ENCODE measurements at regions not wholly inside any gene's neighbourhood (a gene's known extent, or its start where the extent isn't known, plus 50 kb on each side); places are given as distances from the start of the nearest gene placed in this dataset.

GRCh38 chr9:15073620-15074019 is 163.4 kb upstream of the FREM1 start:
- no peak overlapping the region for H3K4me3 ChIP-seq (replicated peaks in 1 of 2; ENCODE audit: low read depth in 1 of 2, low read length in 2 of 2)
- no TSS peak for BruUV-seq (replicated peaks)
- peaks cover 35% of the 10 kb centered on the region for H3K27me3 ChIP-seq (ENCODE audit: insufficient read depth, low read length)
- no peaks in the 10 kb centered on the region for H3K4me1 ChIP-seq (ENCODE audit: control insufficient read depth in 1 of 2, insufficient read depth in 2 of 2, low read length in 2 of 2)
- no peak overlapping the region for H2AFZ ChIP-seq (ENCODE audit: low read depth, low read length, poor library complexity, severe bottlenecking)
- ChIA-PET RAD21 (ENCODE audit: low non-redundant PET in 1 of 2, low total read pairs in 2 of 2, uncharacterized antibody in 2 of 2, unreplicated experiment in 2 of 2) (no interaction called here), POLR2A (no interaction called here), CTCF (no interaction called here)
- DNase-seq (ENCODE audit: low read depth, low spot score) (no peak), ATAC-seq (no peak)
- no peaks in the 10 kb centered on the region for H3K36me3 ChIP-seq (ENCODE audit: control insufficient read depth in 1 of 2, insufficient read depth in 2 of 2, low read length in 2 of 2)
- no peak overlapping the region for H3K9ac ChIP-seq (ENCODE audit: low read length)
- TF ChIP-seq CTCF (IDR thresholded peaks at IDR 0.05 in 2 of 3, conservative IDR thresholded peaks at IDR 0.05 in 1 of 3; ENCODE audit: borderline replicate concordance in 1 of 3, insufficient read depth in 1 of 3, low read depth in 2 of 3, low read length in 2 of 3), result no peak
- no peak for TF ChIP-seq YY1 (IDR thresholded peaks at IDR 0.05; ENCODE audit: extremely low read depth, insufficient replicate concordance, low read depth, low read length)
- TF ChIP-seq ZBTB33 (IDR thresholded peaks at IDR 0.05; ENCODE audit: extremely low read depth, insufficient replicate concordance, low read length), result no peak
- TF ChIP-seq ELF1 (IDR thresholded peaks at IDR 0.05; ENCODE audit: borderline replicate concordance, low read depth), result no peak
- TF ChIP-seq EZH2phosphoT487 (IDR thresholded peaks at IDR 0.05; ENCODE audit: borderline replicate concordance), result no peak
- TF ChIP-seq ZNF274 (IDR thresholded peaks at IDR 0.05; ENCODE audit: low read depth, low read length), result no peak
- no peak for TF ChIP-seq CEBPB (IDR thresholded peaks at IDR 0.05; ENCODE audit: low read depth)
- TF ChIP-seq REST (IDR thresholded peaks at IDR 0.05; ENCODE audit: low read depth), result no peak
- TF ChIP-seq EGR1 (IDR thresholded peaks at IDR 0.05; ENCODE audit: low read depth), result no peak
- no peak for TF ChIP-seq CBX3 (IDR thresholded peaks at IDR 0.05; ENCODE audit: low read depth)
- no peak for TF ChIP-seq POLR2A (IDR thresholded peaks at IDR 0.05; ENCODE audit: borderline replicate concordance, extremely low read depth, insufficient read depth, insufficient read length)
- no peak for TF ChIP-seq SP1 (IDR thresholded peaks at IDR 0.05; ENCODE audit: low read depth)
- TF ChIP-seq RAD21 (IDR thresholded peaks at IDR 0.05; ENCODE audit: low read depth), result no peak
- no peak for TF ChIP-seq POLR2AphosphoS5 (IDR thresholded peaks at IDR 0.05; ENCODE audit: low read depth, low read length)
- no peak for TF ChIP-seq TCF7L2 (IDR thresholded peaks at IDR 0.05; ENCODE audit: borderline replicate concordance, extremely low read depth, insufficient read depth, insufficient read length)
- no peak for TF ChIP-seq EZH2 (IDR thresholded peaks at IDR 0.05)
- TF ChIP-seq SRF (IDR thresholded peaks at IDR 0.05; ENCODE audit: low read depth), result no peak
- TF ChIP-seq MAX (IDR thresholded peaks at IDR 0.05), result no peak
- no peak for TF ChIP-seq ZFX (IDR thresholded peaks at IDR 0.05)
- TF ChIP-seq JUND (IDR thresholded peaks at IDR 0.05), result no peak
- H3K79me2 ChIP-seq (ENCODE audit: insufficient read depth, low read length), result no peaks in the 10 kb centered on the region
- no peaks in the 10 kb centered on the region for H4K20me1 ChIP-seq (ENCODE audit: insufficient read depth)
- 0 out of 4 replicates have a peak, but pooled peaks cover 0 to 3% of the 10 kb centered on the region in 2 experiments for H3K9me3 ChIP-seq (ENCODE audit: control insufficient read depth in 1 of 2, insufficient read depth in 1 of 2, low read depth in 1 of 2, low read length in 2 of 2)
- H3K9me2 ChIP-seq (ENCODE audit: insufficient read depth), result no peaks in the 10 kb centered on the region
- no peak overlapping the region for H3K27ac ChIP-seq (ENCODE audit: low read depth, low read length)
- intact Hi-C loops (cut with micrococcal nuclease), result no loop called here
- no peak overlapping the region for H3K4me2 ChIP-seq (ENCODE audit: low read length)

Measured in HCT116 (cell line).